Colonic mucosa (tissue), 4 donors: ENCODE measurements at regions not wholly inside any gene's neighbourhood (a gene's known extent, or its start where the extent isn't known, plus 50 kb on each side); places are given as distances from the start of the nearest gene placed in this dataset.
"Not testable (repeated sequence)": the region's sequence is repeated elsewhere in the genome, so short reads cannot be mapped to it uniquely, and the experiment has no call there.

Experiments
- DNase-seq: peaks from one replicate; pipeline ENCODE4 v3.0.0-alpha.2; 2020
- H3K27ac ChIP-seq: fragments of 200-600 bp; one replicate; pipeline ENCODE4 v1.8.0; 2021
- H3K27me3 ChIP-seq: fragments of 200-600 bp; one replicate; pipeline ENCODE4 v1.8.0; 2021
- H3K36me3 ChIP-seq: fragments of 200-600 bp; one replicate; pipeline ENCODE4 v1.8.0; 2021
- H3K4me1 ChIP-seq: fragments of 200-600 bp; one replicate; pipeline ENCODE4 v1.8.0; 2021; ENCODE audit warnings: mild to moderate bottlenecking
- H3K4me3 ChIP-seq: fragments of 200-600 bp; one replicate; pipeline ENCODE4 v1.8.0; 2021
- H3K9ac ChIP-seq, 2 donors: one replicate each; pipeline ENCODE4 v1.7.0; 2013; ENCODE audit warnings: control low read depth in 2 of 2, low read depth in 2 of 2, low read length in 2 of 2
- H3K9me3 ChIP-seq: fragments of 200-600 bp; one replicate; pipeline ENCODE4 v1.8.0; 2021
- CTCF ChIP-seq: fragments of 200-600 bp; IDR thresholded peaks from one replicate; pipeline ENCODE4 v1.8.0; 2022; ENCODE audit warnings: antibody characterized with exemption, mild to moderate bottlenecking
- intact Hi-C: fragments of 100-400 bp; cut with DNase I; formaldehyde crosslinking; loops from one replicate; pipeline ENCODE4 v1.14.1; 2022
- donor health status: healthy.
- donor health status: DM: no; HTN: no; CAD: no.
- donor health status: DM: no; HTN: no; CAD: no.

- no peak overlapping the region for H3K4me3 ChIP-seq
- H3K9ac ChIP-seq: no peak overlapping the region
- H3K36me3 ChIP-seq: no peaks in the 10 kb centered on the region
- no peaks in the 10 kb centered on the region for H3K27me3 ChIP-seq
- no peaks in the 10 kb centered on the region for H3K9me3 ChIP-seq
- no peak for TF ChIP-seq CTCF
- intact Hi-C loops: no loop called here
- no peaks in the 10 kb centered on the region for H3K4me1 ChIP-seq
- DNase-seq: no peak
- H3K27ac ChIP-seq: no peak overlapping the region
These were observed 2158.5 kb upstream of the RAG2 start for GRCh38 chr11:38756537-38756936.

GRCh38 chr11:38751421-38751820 is 2153.4 kb upstream of the RAG2 start:
- no peaks in the 10 kb centered on the region for H3K9me3 ChIP-seq
- no peaks in the 10 kb centered on the region for H3K27me3 ChIP-seq
- H3K4me3 ChIP-seq: no peak overlapping the region
- no peak overlapping the region for H3K9ac ChIP-seq
- no peaks in the 10 kb centered on the region for H3K4me1 ChIP-seq
- intact Hi-C loops: no loop called here
- no peaks in the 10 kb centered on the region for H3K36me3 ChIP-seq
- no peak for DNase-seq
- no peak overlapping the region for H3K27ac ChIP-seq
- no peak for TF ChIP-seq CTCF

- intact Hi-C loops, H3K27me3 ChIP-seq, H3K4me1 ChIP-seq, H3K9ac ChIP-seq, H3K9me3 ChIP-seq, H3K27ac ChIP-seq, DNase-seq, H3K36me3 ChIP-seq, H3K4me3 ChIP-seq: not testable (repeated sequence)
These were observed 2148.5 kb upstream of the RAG2 start for GRCh38 chr11:38746516-38746915.

GRCh38 chr11:38723361-38723760 is 2125.3 kb upstream of the RAG2 start:
- intact Hi-C loops: no loop called here
- no peak overlapping the region for H3K27ac ChIP-seq
- H3K36me3 ChIP-seq: no peaks in the 10 kb centered on the region
- DNase-seq: no peak
- TF ChIP-seq CTCF: no peak
- no peak overlapping the region for H3K4me3 ChIP-seq
- no peaks in the 10 kb centered on the region for H3K27me3 ChIP-seq
- no peaks in the 10 kb centered on the region for H3K4me1 ChIP-seq
- H3K9ac ChIP-seq: no peak overlapping the region
- H3K9me3 ChIP-seq: no peaks in the 10 kb centered on the region

- H3K9me3 ChIP-seq: no peaks in the 10 kb centered on the region
- intact Hi-C loops: no loop called here
- H3K4me1 ChIP-seq: no peaks in the 10 kb centered on the region
- no peak overlapping the region for H3K4me3 ChIP-seq
- H3K27me3 ChIP-seq: no peaks in the 10 kb centered on the region
- DNase-seq: no peak
- H3K9ac ChIP-seq: no peak overlapping the region
- H3K27ac ChIP-seq: no peak overlapping the region
- H3K36me3 ChIP-seq: no peaks in the 10 kb centered on the region
- TF ChIP-seq CTCF: no peak
These were observed 2123.7 kb upstream of the RAG2 start for GRCh38 chr11:38721586-38722315.

- H3K4me3 ChIP-seq: no peak overlapping the region
- TF ChIP-seq CTCF: no peak
- no peak overlapping the region for H3K9ac ChIP-seq
- no peaks in the 10 kb centered on the region for H3K9me3 ChIP-seq
- no peak overlapping the region for H3K27ac ChIP-seq
- H3K4me1 ChIP-seq: no peaks in the 10 kb centered on the region
- no peaks in the 10 kb centered on the region for H3K36me3 ChIP-seq
- no peak for DNase-seq
- H3K27me3 ChIP-seq: no peaks in the 10 kb centered on the region
- intact Hi-C loops: no loop called here
These were observed 2120.6 kb upstream of the RAG2 start for GRCh38 chr11:38718659-38719058.
